Forelimb muscle (tissue), 1 donor: ENCODE measurements at regions not wholly inside any gene's neighbourhood (a gene's known extent, or its start where the extent isn't known, plus 50 kb on each side); places are given as distances from the start of the nearest gene placed in this dataset.
"Not testable (repeated sequence)": the region's sequence is repeated elsewhere in the genome, so short reads cannot be mapped to it uniquely, and the experiment has no call there.

Experiments used
- DNase-seq: peaks from one replicate; pipeline ENCODE4 v3.0.0-alpha.2; 2013; ENCODE audit warnings: low read depth

DNA sequence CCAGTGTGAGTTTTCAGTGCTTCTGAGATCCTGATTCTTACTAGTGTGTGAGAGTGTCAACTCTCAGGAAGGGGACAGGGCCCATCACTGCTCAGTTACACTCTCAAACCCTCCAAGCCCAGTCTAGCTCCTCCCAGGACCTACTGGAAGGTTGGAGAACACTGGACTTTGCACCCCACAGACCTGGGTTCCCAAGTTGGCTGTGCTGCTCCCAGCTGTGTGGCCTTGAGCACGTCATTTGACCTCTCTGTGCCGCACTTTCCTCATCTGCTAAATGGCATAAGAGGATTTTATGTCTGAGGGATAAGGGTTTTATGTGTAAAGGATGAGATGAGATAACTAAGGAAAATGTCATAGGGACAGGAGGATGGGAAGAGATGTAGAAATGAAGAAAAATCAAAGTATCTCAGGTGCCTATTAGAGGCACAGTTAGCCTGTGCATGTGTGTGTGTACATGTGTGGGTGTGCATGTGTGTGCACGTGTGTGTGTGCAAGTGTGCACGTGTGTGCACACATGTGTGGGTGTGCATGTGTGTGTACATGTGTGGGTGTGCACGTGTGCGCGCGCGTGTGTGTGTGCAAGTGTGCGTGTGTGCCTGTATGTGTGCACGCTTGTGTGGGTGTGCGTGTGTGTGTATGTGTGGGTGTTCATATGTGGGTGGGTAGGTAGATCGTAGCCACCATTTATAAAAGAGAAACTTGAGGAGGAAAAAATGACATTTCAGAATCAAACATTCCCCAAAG lies 108.0 kb upstream of the GRK3 start:
- not testable (repeated sequence) for DNase-seq

DNA sequence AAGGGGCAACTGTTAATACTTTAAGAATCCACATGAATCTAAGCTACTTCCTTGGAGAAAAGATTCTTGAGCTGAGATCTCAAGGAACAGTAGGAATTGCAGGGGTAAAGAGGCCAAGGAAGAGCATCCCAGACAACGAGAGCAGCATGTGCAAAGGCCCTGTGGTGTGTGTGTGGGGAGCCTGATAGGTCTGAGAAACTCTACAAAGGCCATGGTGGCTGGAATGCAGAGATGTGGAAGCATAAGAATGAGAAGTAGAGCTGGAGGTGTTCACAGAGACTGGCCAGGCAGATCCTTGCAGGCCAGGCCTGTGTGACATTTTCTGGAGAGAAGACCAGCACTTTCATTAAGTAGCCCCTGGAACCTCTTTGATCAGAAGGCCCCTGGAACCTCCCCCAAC lies 105.8 kb upstream of the GRK3 start:
- not testable (repeated sequence) for DNase-seq

DNA sequence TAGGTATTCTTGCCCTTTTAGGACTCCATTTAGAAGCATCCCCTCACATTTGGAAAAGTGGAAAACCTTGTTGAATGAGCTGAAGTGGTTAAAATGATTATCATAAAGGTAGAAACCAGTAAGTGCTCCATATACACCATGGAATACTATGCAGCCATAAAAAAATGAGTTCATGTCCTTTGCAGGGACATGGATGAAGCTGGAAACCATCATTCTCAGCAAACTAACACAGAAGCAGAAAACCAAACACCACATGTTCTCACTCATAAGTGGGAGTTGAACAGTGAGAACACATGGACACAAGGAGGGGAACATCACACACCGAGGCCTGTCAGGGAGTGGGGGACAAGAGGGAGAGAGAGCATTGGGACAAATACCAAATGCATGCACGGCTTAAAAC lies 103.8 kb upstream of the GRK3 start:
- DNase-seq, result not testable (repeated sequence)

DNA sequence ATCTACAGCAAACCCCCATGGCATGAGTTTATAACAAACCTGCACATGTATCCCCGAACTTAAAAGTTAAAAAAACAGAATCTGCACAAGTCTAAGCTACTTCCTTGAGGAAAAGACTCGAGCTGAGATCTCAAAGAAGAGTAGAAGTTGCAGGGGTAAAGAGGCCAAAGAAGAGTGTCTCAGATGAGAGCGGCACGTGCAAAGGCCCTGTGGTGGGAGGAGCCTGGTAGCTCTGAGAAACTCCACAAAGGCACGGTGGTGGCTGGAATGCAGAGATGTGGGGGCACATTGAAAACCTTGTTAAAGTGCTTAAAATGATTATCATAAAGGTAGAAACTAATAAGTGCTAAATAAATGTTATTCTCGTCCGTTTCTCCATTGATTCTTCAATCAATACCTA lies 103.2 kb upstream of the GRK3 start:
- no peak for DNase-seq

DNA sequence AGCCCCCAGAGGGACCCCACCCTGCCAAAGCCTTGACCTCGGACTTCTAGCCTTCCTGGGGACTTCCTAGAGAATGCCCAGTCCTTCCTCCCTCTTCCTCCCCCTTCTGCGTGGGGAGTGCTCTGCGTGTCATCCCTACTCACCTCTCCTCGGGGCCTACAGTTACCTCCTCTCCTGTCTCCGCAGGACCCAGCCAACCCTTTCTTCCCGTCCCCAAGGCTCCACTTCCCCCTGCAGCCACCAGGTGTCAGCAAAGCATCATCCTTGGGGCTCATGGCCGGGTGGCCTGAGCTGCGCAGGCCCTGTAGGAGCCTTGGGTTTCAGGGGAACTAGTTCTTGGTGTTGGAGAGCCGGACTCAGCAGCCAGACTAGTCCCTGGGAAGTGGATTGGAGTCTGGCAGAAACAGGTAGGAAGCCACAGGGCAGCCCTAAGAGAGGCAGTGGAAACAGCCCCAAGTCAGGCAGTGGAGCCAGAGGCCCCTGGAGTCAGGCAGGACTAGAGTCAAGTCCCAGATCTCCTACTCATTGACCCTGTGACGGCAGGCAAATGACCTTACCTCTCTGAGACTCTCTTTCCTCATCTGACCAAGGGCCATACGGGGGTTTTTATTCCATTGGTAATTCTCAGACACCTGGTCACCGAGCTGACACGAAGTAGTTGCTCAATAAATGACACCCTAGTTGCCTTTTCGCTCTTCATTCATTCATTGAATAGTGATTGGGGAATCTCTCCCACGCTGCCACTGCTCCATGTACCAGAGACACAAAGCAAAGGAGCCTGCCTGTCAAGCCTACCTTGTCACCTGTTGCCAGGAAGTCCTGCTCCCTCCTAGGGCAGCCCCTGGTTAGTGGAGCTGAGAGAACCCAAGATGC lies 101.8 kb upstream of the GRK3 start:
- DNase-seq, result not testable (repeated sequence)

DNA sequence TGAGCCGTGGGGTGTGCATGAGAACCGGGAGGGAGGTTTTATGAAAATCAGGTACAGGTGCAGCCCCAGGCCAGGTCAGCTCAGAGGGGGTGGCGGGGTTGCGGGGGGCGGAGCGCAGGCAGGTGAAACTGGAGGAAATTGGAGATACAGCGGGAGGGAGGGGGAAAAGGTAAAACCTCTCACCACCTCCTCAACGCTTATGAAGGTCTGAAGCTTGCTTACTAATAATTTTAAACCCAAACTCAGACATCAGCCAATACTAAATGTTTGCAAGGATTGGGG lies 101.2 kb upstream of the GRK3 start:
- DNase-seq, result not testable (repeated sequence)

DNA sequence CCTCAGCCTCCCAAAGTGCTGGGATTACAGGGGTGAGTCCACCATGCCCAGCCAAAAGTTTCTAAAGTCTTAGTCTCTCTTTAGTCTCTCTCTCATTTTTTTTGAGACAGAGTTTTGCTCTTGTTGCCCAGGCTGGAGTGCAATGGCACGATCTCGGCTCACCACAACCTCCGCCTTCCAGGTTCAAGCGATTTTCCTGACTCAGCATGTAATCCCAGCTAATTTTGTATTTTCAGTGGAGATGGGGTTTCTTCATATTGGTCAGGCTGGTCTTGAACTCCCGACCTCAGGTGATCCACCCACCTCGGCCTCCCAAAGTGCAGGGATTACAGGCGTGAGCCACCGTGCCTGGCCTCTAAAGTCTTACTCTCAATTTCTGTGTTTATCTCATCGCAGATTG lies 100.1 kb upstream of the GRK3 start:
- not testable (repeated sequence) for DNase-seq

DNA sequence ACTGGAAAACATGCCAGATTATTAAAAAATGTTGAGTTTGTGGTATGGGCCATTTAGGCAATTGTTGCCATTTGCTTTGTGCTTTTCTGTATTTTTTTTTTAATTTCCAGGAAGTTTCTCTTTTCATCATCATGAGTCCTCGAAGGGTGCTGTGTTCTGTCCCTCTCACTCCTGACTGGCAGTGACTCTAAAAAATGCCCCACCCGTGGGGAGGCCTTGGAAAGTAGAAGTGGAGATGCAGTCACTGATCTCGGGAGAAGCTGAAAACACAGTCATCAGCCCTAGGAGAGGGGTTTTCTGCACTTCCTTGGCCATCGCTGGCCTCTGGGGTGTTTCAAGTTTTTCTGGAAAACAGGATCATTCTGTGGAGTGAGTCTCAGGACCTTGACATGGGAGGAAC lies 98.5 kb upstream of the GRK3 start:
- DNase-seq, result no peak

DNA sequence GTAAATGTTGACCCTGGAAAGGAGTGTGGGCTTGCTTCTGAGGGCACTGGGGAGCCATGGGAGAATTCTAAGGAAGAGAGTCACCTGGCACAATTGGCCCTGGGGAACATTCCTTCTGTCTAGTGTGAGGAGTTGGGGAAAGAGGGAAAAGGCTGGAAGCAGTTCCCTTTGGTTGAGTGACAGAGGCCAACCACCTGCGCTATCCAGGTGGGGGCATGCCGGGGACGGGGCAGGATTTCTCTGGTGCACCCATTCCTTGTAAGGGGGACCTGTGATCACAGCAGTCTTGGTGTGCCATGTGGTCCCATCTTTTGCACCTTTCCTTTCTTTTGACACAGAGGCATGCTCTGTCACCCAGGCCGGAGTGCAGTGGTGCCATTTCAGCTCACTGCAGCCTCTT lies 92.1 kb upstream of the GRK3 start:
- no peak for DNase-seq

DNA sequence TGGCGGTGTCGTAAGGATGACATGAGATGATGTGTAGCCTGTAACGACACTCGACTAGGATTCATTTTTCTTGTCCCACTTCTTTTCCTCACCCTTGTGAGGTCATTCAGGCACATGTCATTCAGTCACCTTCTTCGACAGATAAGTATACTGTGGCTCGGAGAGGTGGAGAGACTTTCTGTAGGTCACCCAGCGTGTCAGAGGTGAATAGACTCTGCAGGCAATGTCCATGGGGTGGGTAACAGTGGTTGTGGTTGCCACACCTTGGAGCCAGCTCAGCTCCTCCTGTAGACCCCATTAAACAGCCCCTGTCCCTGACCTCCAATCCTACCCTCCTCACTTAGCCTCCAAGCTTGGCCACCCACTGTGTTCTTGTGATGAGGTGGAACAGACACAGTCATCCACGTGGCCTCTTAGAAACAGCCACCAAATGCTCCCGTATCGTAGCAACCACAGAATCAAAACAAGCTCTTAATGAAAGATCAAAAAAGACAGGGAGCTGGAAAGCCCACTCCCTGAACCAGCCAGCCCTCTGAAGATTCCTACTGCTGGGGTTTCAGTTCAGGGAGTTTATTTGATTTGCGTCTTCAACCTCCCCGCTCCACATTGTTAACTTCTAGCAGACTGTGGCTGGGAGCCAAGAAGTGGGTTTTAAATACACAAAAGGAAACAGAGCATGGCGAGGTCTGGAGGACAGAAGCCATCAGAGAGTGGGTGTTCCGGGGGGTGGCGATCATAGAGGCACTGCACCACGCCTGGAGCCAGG lies 89.0 kb upstream of the GRK3 start:
- no peak for DNase-seq

DNA sequence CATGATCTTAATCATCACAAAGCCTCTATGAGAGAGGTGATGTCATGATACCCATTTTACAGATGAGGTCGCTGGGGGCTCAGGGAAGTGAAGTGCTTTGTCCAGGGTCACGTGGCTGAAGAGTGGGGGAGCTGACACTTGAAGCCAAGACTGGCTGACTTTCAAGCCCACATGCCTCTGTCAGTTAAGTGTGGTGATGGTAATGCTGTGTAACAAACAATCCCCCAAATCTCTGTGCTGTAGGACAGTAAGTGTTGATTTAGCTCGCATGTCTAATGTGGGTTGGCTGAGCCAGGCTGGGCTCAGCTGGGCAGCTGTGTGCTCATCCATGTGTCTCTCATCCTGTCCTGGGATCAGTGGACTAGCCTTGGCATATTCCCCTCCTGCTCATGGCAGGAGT lies 87.1 kb upstream of the GRK3 start:
- no peak for DNase-seq

DNA sequence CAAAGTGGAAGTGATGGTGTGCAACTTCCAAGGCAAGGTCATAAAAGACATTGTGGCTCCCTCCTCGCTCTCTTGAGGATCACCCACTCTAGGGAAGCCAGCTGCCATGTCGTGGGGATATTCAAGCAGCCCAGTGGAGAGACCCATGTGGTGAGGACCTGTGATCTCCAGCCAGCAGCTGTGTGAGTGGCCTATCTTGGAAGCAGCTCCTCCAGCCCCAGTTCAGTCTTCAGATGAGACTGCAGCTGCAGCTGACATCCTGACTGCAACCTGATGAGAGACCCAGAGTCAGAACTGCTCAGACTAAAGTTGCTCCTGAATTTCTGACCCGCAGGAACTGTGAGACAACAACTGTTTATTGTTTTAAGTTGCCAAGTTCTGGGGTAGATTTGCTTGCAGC lies 86.4 kb upstream of the GRK3 start:
- DNase-seq, result no peak

DNA sequence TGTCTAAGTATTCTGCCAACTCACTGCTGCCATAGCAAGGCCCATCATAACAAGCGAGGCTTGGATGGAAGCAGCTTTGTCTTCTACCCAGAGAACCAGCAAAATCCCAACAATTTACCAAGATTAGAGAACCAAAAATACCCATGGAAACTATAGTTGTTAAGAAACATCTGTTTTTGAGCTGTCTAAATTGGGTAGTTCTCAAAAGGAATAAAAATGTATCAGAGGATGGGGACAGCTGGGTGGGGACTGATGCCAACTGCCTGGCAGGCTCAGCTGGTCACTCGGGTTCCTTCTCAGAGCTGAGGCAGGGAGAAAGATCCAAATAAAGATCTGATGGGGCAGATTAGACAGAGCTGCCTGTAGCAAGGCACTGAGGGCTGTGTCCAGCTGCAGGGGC lies 85.9 kb upstream of the GRK3 start:
- DNase-seq, result no peak

DNA sequence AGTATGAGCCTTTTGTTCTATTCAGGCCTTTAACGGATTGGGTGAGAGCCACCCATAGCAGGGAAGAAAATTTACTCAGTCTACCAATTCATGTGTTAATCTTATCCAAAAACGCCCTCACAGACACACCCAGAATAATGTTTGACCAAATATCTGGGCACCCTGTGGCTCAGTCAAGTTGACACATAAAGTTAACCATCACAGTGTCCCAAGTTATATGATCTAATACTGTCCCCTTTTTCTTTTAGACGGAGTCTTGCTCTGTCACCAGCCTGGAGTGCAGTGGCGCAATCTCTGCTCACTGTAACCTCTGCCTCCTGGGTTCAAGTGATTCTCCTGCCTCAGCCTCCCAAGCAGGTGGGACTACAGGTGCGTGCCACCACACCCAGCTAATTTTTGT lies 83.6 kb upstream of the GRK3 start:
- DNase-seq, result not testable (repeated sequence)

DNA sequence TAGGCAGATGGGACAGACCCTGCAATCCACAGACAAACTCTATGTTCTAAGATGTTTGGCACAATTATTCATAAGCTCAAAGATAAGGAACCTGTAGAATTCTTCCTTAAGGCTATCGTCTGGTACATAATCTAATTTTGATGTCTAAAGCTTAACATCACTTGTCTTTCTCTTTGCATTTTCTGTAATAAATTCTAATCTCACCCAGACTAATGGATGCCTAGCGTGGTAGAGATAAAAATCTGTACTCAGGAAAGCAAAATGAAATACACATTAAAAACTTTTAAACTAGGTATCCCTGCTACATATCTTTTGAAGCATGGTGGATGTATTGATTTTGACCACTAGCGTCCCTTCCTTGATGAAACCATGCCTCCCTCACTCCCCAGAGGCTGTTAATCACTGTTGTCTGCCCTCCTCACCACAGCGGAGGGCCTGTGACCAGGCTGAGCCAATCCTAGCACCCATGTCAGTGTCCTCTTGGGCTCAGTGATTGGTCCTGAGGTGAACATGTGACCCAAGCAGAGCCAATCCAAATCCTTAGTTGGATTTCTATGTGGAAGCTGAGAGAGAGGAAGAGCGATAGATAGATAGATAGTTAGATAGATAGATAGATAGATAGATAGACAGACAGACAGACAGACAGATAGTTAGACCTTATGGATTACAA lies 82.2 kb upstream of the GRK3 start:
- no peak for DNase-seq

DNA sequence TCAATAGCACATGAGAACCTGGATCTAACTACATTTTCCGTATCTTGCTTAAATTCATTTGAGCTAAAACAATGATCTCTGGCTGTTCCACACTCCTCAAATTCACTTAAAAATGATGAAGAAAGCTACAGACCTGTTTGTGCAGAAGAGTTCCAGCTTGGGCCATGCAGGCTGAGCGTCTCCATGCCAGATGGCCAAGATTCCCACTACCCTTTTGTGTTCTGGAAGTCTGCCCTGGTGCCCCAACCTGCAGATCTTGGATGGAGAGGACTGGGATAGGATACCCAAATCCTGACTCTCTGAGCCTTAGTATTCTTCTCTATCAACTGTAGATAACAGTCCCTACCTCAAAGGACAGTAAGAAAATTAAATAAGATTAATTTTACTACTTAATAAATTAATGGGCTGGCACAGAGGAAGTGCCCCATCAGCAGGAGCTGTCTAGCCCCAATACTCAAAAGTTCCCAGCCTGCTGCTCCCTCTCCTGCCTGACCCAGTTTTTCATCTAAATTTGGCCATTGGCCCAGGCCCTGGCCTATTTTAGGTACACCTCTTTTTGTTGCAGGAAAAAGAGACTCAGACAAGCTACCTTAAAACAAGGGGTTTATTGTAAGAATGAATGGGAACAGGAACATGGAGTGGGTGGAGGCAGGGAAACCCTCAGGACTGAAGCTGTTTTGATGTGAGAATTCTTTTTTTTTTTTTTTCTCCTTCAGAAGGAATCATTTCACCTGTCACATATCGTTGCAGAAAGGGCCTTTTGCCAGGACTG lies 81.4 kb upstream of the GRK3 start:
- no peak for DNase-seq

DNA sequence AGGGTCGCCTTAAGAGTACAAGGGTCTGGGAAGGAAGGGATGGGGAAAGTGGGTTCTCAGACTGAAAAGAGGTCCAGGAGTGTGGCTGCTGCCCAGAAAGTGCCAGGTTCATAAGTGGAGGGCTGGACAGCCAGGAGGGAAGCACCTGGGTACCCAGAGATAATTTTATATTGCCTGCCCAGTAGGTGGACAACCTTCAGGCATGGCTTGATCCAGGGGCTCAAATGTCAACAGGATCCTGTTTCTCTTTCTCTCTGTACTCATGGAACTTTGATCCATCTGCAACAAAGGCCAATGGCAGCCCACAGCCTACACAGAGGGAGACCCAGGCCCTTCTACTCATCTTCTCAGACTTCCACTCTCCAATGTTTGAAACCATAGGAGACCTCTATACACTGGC lies 80.5 kb upstream of the GRK3 start:
- no peak for DNase-seq

DNA sequence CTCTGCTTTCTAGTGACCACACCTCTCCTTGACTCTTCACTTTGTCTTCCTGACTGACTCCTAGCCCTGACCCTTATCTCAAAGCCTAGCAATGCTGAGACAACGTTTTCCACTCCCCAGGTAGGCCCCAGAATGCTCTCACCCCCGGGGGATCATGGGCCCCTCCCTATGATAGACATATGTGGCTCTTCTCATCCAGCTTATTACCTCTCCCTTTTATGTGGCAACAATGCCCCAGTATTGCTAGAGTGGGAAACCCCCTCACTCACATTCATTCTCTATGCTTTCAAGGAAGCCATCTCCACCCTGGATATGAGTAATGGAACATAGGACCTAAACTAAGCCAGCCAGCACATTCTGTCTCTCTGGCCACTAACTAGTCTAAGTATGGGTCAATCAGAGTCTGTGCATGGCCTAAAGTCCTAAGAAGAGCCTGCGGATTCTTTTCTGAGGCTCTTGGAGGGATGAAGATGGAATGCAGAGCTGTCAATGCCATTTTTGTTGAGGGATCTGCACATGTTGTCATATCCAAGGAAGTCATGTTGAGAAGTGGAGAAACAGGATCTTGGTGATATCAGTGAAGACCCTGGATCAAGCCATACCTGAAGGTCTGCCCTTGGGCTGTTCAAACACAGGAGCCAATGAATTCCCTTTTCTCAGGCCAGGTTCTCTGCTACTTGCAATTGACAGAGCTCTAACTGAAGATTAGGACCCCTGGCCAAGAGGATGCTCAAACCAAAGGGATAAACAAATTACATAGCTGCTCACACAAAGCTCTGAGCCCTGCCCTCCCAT lies 79.8 kb upstream of the GRK3 start:
- DNase-seq, result no peak

DNA sequence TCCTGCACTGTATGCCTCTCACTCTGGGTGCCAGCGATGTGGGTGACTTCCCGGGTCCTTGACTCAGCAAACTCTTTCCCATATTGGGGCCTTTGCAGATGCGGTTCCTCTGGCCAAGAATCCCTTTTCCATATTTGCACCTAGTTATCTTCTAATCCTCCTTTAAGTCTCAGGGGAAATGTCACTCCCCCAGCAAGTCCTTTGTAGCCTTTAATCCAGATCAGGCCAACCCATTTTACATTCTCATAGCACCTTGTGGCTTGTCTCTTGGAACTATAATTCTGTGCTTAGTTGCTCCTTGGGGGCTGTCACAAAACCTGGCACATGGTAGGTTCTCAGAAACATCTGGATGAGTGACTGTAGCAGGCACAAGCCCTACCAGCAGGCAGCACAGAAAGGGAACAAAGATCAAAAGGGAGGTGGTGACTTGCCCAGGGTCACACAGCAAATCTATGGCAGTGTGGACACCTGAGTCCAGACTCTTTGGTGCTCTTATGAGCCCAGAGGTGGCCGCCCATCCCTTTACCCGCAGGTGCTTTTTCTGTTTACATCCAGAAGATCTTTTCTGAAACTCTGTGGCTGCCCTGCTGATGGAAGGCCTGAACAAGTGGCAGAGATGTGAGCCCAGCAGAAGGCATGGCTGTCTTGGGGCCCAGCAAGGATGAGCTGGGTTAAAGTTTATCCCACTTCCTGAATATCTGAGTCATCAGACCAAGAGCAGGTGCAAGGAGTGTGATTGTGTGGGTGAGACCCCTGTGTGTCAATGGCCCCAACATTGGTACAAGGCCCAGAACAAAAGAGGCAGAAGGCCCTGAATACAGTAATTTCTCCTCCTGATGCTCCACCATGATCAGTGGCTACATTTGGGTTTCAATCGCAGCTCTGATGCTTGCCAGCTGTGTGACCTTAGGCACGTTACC lies 78.6 kb upstream of the GRK3 start:
- DNase-seq, result no peak
